Effector CD4-positive, alpha-beta T cell (primary cell): ENCODE measurements at regions not wholly inside any gene's neighbourhood (a gene's known extent, or its start where the extent isn't known, plus 50 kb on each side); places are given as distances from the start of the nearest gene placed in this dataset.

Experiments
- DNase-seq: peaks from one replicate; pipeline ENCODE4 v3.0.0-alpha.2; 2020

DNA sequence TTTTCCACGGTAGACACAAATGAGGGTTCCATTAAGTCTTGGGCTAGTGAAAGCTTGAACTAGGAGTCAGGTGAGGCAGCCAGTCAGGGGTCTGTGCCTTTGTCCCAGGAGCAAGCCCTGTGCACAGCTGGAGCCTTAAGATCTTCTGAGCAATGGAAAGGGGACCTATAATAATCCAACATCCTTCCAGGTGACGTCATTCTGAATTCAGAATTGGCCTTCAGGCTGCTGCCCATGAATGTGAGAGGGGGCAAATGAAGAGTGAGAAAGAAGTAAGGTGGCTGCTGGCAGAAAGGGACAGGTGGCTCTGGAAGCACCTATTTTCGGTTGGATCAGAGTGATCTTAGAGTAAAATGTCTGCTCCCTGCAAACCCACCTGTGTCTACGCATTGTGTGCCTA lies 488.1 kb upstream of the CDH5 start:
- no peak for DNase-seq

DNA sequence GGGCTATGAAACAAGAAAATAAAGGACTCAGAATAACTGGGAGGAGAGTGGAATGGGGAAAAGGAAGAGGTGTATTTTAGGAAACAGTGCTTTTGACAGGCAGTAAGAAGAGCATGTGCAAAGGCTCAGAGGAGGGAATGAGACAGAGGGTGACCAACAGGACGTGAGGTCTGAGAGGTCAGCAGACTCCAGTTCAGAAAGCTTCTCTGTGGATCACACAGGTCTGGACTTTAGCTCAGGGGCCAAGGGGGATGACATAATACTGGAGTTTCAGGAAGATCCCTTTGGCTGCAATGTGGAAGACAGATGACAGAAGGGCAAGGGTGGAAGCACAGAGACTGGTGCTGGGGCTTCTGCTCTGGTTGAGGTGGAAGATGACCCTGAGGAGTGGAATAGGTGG lies 489.9 kb upstream of the CDH5 start:
- no peak for DNase-seq

DNA sequence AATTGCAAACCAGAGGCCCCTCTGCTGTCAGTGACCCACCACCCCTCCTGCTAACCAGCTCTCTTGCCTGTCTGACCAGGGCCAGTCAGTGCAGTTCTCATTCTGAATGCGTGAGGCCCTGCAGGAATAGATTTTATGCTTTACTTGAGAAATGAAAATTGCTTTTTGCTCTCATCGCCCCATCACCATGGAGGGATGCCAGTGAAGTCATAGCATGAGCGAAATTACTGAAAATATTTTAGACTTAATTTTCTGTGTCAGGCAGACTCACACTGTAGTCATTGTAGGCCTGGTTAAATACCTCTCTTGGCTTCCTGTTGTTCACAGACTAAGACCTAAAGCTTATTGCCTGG lies 490.5 kb upstream of the CDH5 start:
- no peak for DNase-seq

DNA sequence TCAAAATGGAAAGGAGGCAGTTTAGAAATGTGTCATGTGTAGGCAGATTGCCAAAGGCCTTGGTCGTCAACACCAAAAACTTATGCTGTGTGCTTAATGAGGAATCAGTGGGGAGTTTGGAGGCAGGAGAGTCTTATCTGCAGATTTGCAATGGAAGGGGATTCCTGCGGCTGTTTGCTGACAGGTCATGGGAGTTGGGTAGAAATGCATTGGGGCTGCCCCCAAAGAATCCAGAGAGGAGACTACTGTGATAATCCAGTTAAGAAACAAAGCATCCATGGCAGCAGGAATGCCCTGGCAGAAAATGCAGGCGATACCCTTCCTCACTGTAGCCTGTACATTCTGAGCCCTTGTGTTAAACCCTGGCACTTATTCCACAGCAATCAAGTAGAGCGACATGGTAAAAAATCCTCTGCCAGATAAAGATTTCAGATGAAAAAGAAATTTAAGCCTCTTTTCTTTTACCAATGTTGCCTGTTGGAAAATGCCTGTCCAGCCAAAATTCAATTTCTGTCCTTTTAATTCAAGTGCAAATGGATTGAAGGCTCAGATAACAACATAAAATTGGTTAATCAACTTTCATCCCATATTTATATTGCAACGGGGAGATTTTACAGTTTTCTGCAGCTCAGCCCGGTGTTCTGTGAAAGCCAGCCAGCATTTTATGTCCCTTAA lies 491.0 kb upstream of the CDH5 start:
- DNase-seq, result no peak

DNA sequence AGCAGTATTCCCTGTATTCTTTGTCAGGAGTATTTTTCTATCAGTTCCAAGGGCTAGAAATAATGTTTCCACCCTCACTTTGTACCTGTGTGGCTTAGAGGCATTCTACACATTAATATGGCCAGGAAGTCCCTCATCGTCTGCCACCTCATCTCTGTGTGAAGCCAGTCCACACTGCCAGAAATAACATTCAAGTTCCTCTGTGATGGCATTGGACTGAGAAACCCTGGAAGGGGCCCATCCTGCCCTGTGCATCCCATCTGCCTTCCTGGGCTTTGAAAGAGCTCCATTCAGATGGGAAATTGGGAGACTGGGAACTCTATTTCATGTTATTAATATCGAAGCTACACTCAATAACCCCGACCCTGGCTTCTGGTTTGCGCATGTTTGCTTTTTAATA lies 497.2 kb upstream of the CDH5 start:
- no peak for DNase-seq

DNA sequence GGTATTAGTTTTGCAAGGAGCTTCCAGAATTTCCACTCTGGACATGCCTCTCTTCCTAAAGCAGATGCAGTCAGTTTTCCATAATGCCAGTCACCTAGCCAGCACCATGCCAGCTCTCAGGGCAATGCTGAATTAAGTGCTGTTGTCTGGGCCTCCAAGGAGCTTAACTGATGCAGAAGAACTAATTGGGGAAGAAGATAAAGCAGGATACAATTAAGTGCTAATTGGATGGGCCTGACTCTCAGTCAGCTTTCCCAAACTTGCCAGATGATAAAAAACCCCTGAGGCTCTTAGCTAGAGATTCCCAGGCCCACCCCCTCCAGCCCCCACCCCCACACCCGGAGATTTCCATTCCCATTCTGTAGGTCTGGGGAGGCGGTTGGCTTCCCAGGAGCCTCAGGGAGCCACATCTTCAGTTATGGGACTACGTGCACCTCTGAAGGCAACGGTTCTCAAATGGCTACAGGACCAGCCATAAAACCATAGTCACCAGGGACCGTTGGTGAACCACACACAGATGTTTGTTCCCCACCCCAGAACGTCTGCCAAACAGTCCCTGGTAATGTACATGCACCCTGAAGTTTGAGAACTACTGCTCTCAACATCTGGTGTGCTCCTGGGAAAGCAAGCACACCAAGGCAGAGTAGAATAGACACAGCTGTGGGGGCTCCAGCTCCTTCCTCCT lies 499.1 kb upstream of the CDH5 start:
- DNase-seq, result no peak

DNA sequence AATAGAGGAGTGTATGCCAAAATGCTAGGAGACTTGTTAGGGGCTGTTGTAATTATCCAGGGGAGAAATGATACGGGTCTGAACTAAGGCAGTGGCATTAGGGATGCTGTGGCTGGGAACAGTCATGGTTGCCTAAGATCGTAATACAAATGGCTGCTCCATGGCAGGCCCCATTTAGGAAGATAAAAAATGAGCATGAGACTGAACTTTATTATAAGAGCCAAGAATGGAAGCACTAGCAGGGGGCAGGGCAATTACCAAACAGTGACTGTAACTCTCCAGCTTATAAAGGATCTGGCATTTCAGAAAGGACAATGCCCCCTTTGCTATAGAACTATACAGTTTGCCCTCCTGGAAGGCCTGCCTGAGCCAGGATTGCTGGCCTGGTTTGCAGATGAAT lies 503.3 kb upstream of the CDH5 start:
- DNase-seq, result no peak

DNA sequence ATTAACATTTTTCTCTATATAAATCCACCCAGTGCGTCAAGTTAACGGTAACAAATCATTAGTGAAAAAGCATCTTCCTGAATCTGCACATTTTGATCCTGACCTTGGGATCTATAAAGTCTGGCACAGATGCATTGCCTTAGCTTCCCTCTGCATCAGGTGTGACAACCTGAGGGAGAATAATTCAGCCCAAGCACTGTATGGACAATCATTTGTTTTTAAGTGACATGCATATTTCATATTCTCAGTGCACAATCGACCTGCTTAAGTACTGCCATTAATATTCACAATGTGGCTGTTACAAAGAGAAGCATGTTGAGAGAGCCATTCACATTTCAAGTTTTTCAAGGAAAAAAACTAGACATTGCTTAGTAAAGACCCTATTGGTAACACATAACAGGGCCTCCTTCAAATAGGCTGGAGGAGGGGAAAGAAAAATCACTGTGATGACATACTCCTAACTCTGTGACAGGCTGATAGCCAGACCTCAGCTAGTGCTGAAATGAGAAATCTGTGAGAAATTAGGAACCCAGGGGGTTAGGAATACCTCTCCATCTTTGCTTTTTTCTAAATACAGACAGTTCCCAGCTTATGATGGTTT lies 505.3 kb upstream of the CDH5 start:
- DNase-seq, result no peak

DNA sequence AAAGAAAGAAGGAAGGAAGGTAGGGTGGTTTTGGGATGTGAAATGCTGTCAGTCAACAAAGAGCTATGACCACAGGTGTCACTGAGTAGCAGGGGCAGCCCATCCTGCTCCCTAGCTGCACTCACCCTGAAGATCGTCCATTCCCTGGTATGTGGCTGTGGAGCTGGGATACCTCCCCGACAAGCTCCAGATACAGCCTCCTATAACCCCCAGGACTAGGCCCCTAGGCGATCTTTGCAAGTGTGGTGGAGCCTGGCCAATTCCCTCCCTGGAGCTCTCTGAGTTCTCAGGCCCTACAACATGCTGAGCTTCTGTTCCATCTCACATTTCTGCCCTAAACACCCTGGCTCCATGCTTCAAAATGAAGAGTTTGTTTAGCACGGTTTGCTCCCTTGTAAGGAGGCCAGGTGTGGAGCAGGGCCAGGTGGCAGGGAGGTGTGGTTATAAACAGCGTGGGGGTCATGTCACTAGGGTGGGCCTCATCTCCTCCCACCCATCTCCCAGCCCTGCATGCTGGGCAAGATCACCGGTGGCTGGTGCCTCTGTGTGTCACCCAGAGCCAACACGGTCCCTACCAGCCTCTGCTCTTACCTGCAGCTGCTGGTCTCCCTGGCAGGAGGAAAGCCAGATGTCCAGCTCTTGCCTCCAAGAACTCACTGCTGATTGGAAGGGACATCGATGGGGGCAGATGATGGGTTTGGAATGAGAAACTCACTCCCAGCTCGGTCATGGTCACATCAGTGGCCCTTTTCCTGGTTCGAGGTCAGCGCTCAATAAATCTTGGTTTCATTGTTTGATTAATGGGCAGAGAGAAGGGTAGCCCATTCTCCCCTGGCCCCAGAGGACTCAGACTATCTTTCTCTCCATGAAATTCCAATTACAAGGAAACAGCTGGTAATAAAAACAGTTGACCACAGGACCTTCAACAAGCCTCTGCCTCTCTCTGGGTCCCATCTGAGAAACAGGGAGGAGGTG lies 511.0 kb upstream of the CDH5 start:
- DNase-seq, result no peak

DNA sequence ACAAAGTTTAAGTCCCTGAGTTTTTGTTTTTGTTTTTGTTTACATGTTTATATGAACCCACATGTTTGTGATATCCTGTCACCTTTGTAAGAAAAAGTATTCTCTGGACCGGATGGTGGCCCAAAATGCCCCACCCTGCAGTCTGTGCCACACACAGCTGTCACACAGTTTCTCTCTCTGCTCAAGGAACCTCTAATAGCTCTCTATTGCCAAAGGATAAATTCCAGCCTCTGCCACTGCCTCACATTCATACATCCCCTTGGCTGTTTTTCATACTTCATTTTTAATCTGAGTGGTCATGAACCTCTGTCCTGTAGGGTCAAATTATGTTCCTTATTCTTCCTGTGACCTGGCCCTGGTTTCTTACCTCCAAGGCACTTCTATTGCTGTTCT lies 520.3 kb upstream of the CDH5 start:
- no peak for DNase-seq

DNA sequence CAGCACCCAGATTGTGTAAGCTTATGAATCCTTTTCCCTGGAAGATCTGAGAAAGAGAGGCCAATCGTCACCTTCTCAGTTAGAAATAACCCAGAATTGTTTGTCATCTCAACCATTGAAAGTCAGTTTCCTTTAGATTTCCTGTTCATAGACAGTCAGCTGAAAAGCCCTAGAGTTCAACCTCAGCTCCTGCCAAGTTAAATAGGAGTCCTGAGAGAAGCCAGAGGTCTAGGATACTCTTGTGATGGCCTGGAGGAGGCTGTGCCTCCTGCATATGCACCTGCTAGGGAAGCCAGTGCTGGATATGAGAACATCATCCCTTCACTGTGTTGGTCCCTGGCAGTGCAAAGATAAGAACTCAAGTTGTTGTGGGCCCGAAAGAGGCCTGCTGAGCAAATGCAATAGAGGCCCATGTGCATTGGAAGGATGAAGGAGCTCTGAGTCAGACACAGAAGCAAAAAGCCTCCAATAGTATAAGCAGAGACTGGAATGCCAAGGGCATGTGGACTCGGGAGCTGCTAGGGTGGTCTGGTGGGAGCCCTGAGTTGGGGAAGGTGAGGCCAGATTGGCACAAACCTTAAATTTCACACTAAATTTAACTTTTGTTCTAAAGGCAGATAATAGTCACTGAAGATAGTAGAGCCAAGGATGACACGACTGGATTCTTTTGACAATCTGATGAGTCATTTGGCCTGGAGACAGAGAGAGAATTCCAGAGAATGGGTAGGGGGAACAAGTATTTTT lies 520.9 kb upstream of the CDH5 start:
- DNase-seq, result no peak

DNA sequence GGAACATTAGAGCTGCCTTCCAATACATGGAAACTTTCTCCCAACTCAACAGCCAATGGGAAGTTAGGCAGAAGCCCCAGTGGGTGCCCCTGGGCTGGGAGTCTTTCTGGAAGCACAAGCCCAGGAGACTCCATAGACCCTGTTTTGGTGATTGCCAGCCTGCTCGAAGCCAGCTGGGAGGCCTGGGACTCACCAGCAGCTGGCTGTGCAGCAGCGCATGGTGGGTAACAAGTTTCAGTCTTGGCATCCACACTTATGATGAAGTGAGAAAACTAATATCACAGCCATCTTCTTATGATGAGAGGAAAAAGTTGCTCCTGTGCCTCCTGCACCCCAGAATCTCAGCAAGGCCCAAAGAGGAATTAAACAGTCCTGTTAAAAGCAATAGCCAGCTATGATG lies 522.5 kb upstream of the CDH5 start:
- no peak for DNase-seq

DNA sequence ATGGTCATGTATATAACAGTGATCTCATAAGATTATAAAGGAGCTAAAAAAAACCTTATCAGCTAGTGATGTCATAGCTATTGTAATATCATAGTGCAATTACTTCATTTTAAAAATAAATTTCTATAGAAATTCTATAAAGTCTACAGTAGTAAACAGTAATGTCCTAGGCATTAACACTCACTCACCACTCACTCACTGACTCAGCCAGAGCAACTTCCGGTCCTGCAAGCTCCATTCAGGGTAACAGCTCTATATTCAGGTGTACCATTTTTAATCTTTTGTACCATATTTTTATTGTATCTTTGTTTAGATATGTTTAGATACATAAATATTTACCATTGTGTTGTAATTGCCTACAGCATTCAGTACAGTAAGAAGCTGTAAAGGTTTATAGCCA lies 524.4 kb upstream of the CDH5 start:
- no peak for DNase-seq

DNA sequence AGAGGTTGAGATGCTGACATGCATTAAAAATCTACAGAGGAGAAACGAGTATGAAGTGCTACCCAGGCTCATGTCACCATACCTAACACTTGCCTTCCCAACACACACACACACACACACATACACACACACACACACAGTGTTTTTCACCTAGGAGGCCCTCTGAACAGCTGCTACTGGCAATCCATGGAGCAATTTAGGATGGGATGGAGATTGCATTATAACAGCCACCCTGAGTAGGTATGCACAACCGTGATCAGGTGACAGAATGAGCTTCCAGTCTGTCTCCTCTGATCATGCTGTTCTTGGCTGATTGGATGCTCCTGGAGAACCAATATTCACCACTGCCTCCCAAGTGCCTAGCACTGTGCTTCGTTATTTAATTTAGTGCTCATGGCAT lies 528.5 kb upstream of the CDH5 start:
- no peak for DNase-seq

DNA sequence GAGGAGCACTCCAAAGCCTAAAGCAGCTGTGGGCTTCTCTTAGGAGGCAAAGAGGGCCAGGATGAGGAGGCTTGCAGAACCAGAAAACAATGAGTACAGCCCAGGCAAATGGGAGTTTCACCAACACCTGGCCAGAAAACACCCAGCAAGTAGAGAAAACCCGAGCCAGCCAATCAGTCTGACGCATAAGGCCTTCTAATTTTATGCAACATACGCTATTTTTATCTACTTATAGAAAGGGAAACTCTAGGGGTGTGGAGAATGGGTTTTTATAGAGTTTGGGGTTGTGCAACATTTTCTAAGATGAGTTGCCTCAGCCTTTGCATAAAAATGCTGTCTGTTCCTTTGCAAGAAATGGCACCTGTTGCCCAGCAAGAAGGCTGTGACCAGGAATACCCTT lies 529.0 kb upstream of the CDH5 start:
- no peak for DNase-seq

DNA sequence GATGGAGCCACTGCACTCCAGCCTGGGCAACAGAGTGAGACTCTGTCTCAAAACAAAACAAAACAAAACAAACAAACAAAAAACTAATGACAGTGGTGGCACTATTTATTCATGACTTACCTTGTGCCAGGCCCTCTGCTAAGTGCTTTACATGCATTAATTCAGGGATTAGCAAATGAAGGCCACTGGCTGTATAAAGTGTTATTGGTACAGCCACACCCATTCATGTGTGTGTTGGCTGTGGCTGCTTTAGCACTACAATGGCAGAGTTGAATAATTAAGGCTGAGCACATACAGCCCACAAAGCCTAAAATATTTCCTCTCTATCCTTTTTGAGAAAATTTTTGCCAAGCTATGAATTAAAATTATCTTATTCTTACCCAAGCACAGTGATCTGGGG lies 531.8 kb upstream of the CDH5 start:
- no peak for DNase-seq

DNA sequence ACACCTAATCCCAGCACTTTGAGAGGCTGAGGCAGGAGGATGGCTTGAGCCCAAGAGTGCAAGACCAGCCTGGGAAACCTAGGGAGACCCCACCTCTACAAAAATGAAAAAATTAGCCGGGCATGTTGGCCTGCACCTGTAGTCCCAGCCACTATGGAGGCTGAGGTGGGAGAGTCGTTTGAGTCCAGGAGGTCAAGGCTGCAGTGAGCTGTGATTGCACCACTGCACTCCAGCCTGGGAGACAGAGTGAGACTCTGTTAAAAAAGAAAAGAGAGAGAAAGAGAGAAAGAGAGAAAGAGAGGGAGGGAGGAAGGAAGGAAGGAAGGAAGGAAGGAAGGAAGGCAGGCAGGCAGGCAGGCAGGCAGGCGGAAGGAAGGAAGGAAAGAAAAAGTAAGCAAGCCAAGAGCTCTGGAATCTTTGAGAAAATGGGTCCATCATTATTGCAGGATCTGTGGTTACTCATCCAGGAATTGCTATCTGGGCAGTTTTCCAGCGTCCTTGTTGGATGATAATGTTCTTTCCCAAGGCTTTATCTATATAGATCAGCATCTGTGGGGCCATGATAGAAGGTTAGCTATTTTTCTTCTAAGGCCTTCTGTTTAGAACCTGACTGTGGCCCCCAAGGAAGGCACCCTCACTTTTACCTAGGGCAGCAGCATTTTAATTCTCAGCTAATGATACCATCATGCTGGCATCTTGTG lies 533.2 kb upstream of the CDH5 start:
- DNase-seq, result no peak

DNA sequence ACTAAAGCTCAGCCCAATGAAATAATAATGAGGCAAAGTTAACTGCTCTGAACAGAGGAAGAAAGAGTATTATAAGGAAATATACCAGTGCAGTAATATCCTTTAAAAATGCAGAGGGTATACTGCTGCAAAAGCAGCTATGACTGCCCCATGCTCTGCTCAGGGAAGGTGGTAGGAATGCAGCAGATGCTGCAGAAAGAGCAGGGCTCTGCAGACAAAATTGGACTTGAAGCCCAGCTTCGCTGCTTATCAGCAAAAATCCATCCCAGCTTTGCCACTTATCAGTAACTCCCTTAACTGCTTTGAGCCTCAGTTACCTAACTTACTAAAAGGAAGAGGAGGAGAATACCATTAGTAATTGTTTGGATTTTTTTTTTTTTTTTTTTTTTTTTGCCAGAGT lies 533.8 kb upstream of the CDH5 start:
- DNase-seq, result no peak

DNA sequence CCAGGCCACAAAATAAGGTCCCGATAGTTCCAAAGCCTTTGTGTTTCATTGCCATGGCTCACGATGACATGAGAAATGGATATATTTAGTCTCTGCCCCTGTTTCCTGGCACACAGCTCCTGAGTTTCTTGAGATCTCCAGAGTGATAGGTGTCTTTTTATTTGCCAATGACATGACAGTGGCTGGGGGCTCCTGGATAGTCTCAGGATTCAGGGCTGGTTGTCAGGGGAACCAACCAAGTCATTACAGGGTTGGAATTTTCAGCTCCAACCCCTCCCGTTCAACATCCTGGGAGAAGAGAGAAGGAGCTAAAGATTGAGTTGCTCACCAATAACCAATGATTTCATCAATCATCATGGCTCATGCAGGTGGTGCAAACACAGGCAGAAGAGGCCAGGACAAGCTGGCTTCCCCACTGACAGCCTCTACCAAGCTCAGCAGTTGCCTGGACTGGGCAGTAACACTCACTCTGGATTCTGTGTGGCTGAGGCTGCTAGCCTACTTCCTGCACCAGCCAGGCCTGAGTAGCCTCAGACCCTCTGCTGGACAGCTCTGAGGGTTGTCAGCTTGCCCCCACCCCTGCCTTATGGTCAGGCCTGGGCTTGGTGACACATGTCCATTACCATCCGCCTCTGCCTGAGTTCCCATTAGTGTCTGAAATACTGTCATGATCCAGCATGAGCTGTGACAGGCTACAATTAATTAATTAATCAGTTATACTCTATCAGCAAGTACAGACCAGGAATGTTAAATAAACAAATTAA lies 534.4 kb upstream of the CDH5 start:
- DNase-seq, result no peak

DNA sequence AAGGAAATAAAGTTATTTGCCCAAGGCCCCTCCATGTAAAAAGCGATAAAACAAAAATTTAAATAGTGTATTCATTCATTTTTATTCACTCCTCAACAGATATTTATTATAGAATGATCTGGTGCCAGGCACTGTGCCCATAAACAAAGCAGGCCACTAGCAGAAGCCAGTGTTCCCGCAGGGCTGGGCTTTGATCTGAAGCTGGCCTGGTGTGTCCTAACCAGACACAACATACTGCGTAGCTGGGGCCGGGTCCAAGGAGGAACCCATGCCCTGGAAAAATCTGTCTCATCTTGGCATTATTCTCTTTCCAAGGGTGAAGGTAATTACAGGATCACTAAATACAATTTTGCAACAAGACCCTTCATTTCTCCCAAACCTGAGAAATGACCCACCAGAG lies 537.4 kb upstream of the CDH5 start:
- DNase-seq, result no peak

DNA sequence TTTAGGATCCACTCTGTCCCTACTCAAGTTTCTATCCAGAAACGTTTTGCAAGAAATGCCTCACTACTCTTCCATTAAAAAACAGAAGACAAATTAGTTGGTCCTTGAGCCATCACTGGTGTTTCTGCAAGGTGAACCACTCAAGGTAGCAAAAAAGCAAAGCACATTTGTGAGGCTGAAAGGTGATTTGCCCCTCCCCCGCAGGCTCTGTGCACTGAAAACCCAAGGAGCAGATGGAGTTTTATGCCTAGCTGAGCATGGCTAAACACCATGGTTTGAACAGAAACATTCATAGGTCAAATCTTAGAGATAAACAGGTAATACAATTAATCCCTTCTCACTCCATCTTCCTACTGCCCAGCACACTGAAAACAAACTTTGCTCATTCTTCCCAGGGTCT lies 538.2 kb upstream of the CDH5 start:
- no peak for DNase-seq
